ENCODE measurements at regions not wholly inside any gene's neighbourhood (a gene's known extent, or its start where the extent isn't known, plus 50 kb on each side); places are given as distances from the start of the nearest gene placed in this dataset.
A peak's percentile ranks its signal among the peaks of the same experiment; 100 is the strongest.

- DNase-seq = no peak
Measured at GRCh38 chr5:158080112-158080511, 221.2 kb upstream of the CLINT1 start.

GRCh38 chr5:158079097-158079496, 220.2 kb upstream of the CLINT1 start:
- no peak for DNase-seq

GRCh38 chr5:158074992-158075769, 216.2 kb upstream of the CLINT1 start:
- peak; percentile 57 for DNase-seq

GRCh38 chr5:158074597-158074991, 215.6 kb upstream of the CLINT1 start:
- DNase-seq = no peak

- DNase-seq = no peak
Measured at GRCh38 chr5:158070859-158071258, 211.9 kb upstream of the CLINT1 start.

- no peak for DNase-seq
Measured at GRCh38 chr5:158069838-158070237, 210.9 kb upstream of the CLINT1 start.

GRCh38 chr5:158068964-158069363, 210.0 kb upstream of the CLINT1 start:
- DNase-seq = no peak

- no peak for DNase-seq
Measured at GRCh38 chr5:158066076-158066475, 207.1 kb upstream of the CLINT1 start.

GRCh38 chr5:158064334-158065123, 205.6 kb upstream of the CLINT1 start:
- DNase-seq = no peak

GRCh38 chr5:158063052-158063451, 204.1 kb upstream of the CLINT1 start:
- no peak for DNase-seq

GRCh38 chr5:158061451-158061850, 202.5 kb upstream of the CLINT1 start:
- DNase-seq = no peak

GRCh38 chr5:158060212-158060611, 201.3 kb upstream of the CLINT1 start:
- no peak for DNase-seq

GRCh38 chr5:158058208-158059120, 199.5 kb upstream of the CLINT1 start:
- DNase-seq = no peak

- DNase-seq = no peak
Measured at GRCh38 chr5:158056130-158056825, 197.3 kb upstream of the CLINT1 start.

GRCh38 chr5:158055111-158055501, 196.2 kb upstream of the CLINT1 start:
- DNase-seq = no peak

GRCh38 chr5:158054223-158055110, 195.5 kb upstream of the CLINT1 start:
- peak; percentile 20 for DNase-seq

GRCh38 chr5:158051036-158051435, 192.1 kb upstream of the CLINT1 start:
- DNase-seq = no peak

GRCh38 chr5:158050421-158050820, 191.5 kb upstream of the CLINT1 start:
- DNase-seq = no peak

- no peak for DNase-seq
Measured at GRCh38 chr5:158049459-158049858, 190.5 kb upstream of the CLINT1 start.

GRCh38 chr5:158045696-158046095, 186.8 kb upstream of the CLINT1 start:
- DNase-seq = no peak

GRCh38 chr5:158039911-158040347, 181.0 kb upstream of the CLINT1 start:
- no peak for DNase-seq

Measured in NCI-H2227 treated with DMSO at 0.1 percent for 48 hours (cell line).